IPS DF 4.7 (cell line): ENCODE measurements at regions not wholly inside any gene's neighbourhood (a gene's known extent, or its start where the extent isn't known, plus 50 kb on each side); places are given as distances from the start of the nearest gene placed in this dataset.
"Not testable (repeated sequence)": the region's sequence is repeated elsewhere in the genome, so short reads cannot be mapped to it uniquely, and the experiment has no call there.

Experiments used
- DNase-seq: peaks from one replicate; pipeline ENCODE4 v3.0.0-alpha.2; 2013; ENCODE audit warnings: low spot score; ENCODE audit errors: extremely low read depth

- DNase-seq = no peak
Observed at GRCh38 chr9:29311221-29311620, 1737.9 kb upstream of the C9orf72 start.

GRCh38 chr9:29312327-29312726, 1739.0 kb upstream of the C9orf72 start:
- DNase-seq = no peak

GRCh38 chr9:29319736-29320513, 1746.6 kb upstream of the C9orf72 start:
- DNase-seq = no peak

GRCh38 chr9:29322240-29322639, 1749.0 kb upstream of the C9orf72 start:
- DNase-seq = no peak

- peak; percentile 56 for DNase-seq
Observed at GRCh38 chr9:29325894-29326293, 1752.6 kb upstream of the C9orf72 start.

GRCh38 chr9:29332789-29333188, 1759.5 kb upstream of the C9orf72 start:
- no peak for DNase-seq

GRCh38 chr9:29336281-29336680, 1763.0 kb upstream of the C9orf72 start:
- no peak for DNase-seq

- DNase-seq = no peak
Observed at GRCh38 chr9:29339387-29339786, 1766.1 kb upstream of the C9orf72 start.

GRCh38 chr9:29348999-29349398, 1775.7 kb upstream of the C9orf72 start:
- no peak for DNase-seq

GRCh38 chr9:29389421-29389820, 1816.1 kb upstream of the C9orf72 start:
- no peak for DNase-seq

GRCh38 chr9:29390859-29391258, 1817.6 kb upstream of the C9orf72 start:
- DNase-seq = no peak

GRCh38 chr9:29393064-29393463, 1819.8 kb upstream of the C9orf72 start:
- DNase-seq = no peak

GRCh38 chr9:29394855-29395254, 1821.6 kb upstream of the C9orf72 start:
- no peak for DNase-seq

- DNase-seq = no peak
Observed at GRCh38 chr9:29397148-29397547, 1823.9 kb upstream of the C9orf72 start.

GRCh38 chr9:29416204-29416603, 1842.9 kb upstream of the C9orf72 start:
- DNase-seq = no peak

GRCh38 chr9:29422438-29422837, 1849.2 kb upstream of the C9orf72 start:
- no peak for DNase-seq

- DNase-seq = no peak
Observed at GRCh38 chr9:29432191-29432590, 1858.9 kb upstream of the C9orf72 start.

- DNase-seq = not testable (repeated sequence)
Observed at GRCh38 chr9:29432656-29433055, 1859.4 kb upstream of the C9orf72 start.

GRCh38 chr9:29435368-29435767, 1862.1 kb upstream of the C9orf72 start:
- no peak for DNase-seq

GRCh38 chr9:29437526-29437925, 1864.2 kb upstream of the C9orf72 start:
- no peak for DNase-seq

GRCh38 chr9:29439961-29440360, 1866.7 kb upstream of the C9orf72 start:
- no peak for DNase-seq

GRCh38 chr9:29440449-29440848, 1867.2 kb upstream of the C9orf72 start:
- DNase-seq = no peak

- DNase-seq = no peak
Observed at GRCh38 chr9:29445751-29446150, 1872.5 kb upstream of the C9orf72 start.

- no peak for DNase-seq
Observed at GRCh38 chr9:29449306-29449705, 1876.0 kb upstream of the C9orf72 start.
